IMR-90 (cell line): ENCODE measurements at regions not wholly inside any gene's neighbourhood (a gene's known extent, or its start where the extent isn't known, plus 50 kb on each side); places are given as distances from the start of the nearest gene placed in this dataset.

ENCODE experiments used
- ATAC-seq: fragments of 200-7000 bp; cut with Tn5 transposase; 2 replicates; pipeline ENCODE4 v1.9.1; 2020; ENCODE audit warnings: low read depth, mild to moderate bottlenecking, moderate library complexity
- BruUV-seq: library from RNA; stranded (reverse); fragments of 400-500 nt; replicated peaks from 2 replicates; lab custom pipeline; 2021; lab: Mats Ljungman, UMichigan
- CTCF ChIA-PET: fragments of 300-600 bp; formaldehyde crosslinking; extraction: SDS; loops from one replicate; lab custom pipeline; 2021; ENCODE audit warnings: antibody characterized with exemption; lab: Yijun Ruan, JAX
- POLR2A ChIA-PET: fragments of 300-600 bp; sonication (Branson Sonifier 250); formaldehyde crosslinking; loops from one replicate; lab custom pipeline; 2022; ENCODE audit warnings: antibody characterized with exemption; ENCODE audit not compliant: unreplicated experiment; lab: Charles Lee
- DNase-seq: peaks from one replicate; pipeline ENCODE4 v3.0.0; 2013
- H2AFZ ChIP-seq: replicated peaks from 2 replicates; pipeline ENCODE3; 2013; ENCODE audit warnings: low read length, mild to moderate bottlenecking; ENCODE audit not compliant: poor library complexity
- H2AK5ac ChIP-seq: 2 replicates; pipeline ENCODE4 v1.6.1; 2013; ENCODE audit warnings: low read depth, low read length, inconsistent platforms
- H2AK9ac ChIP-seq: replicated peaks from 2 replicates; pipeline ENCODE3; 2013; ENCODE audit warnings: mild to moderate bottlenecking, low read depth, low read length, moderate library complexity; ENCODE audit not compliant: poor library complexity
- H2BK120ac ChIP-seq: 2 replicates; pipeline ENCODE4 v1.6.1; 2013; ENCODE audit warnings: low read depth, low read length, inconsistent platforms
- H2BK15ac ChIP-seq: 3 replicates; pipeline ENCODE4 v1.6.1; 2013; ENCODE audit warnings: low read depth, low read length, inconsistent platforms
- H2BK20ac ChIP-seq: 2 replicates; pipeline ENCODE4 v1.6.1; 2013; ENCODE audit warnings: low read depth, mild to moderate bottlenecking, inconsistent platforms, low read length, moderate library complexity
- H2BK5ac ChIP-seq: 2 replicates; pipeline ENCODE4 v1.6.1; 2013; ENCODE audit warnings: mild to moderate bottlenecking, low read depth, low read length, inconsistent platforms; ENCODE audit not compliant: poor library complexity, severe bottlenecking
- H3K14ac ChIP-seq: replicated peaks from 2 replicates; pipeline ENCODE4 v1.6.1; 2013; ENCODE audit warnings: low read depth, low read length, inconsistent platforms
- H3K18ac ChIP-seq: 2 replicates; pipeline ENCODE4 v1.6.1; 2013; ENCODE audit warnings: low read depth, low read length, control low read depth
- H3K23ac ChIP-seq: 2 replicates; pipeline ENCODE4 v1.6.1; 2013; ENCODE audit warnings: low read depth, low read length, inconsistent platforms
- H3K27ac ChIP-seq: 2 replicates; pipeline ENCODE4 v1.5.1; 2013; ENCODE audit warnings: mild to moderate bottlenecking, control low read depth, low read length; ENCODE audit not compliant: insufficient read depth
- H3K27me3 ChIP-seq: 2 replicates; pipeline ENCODE4 v1.6.1; 2013; ENCODE audit warnings: low read length; ENCODE audit not compliant: control insufficient read depth, insufficient read depth
- H3K36me3 ChIP-seq: 2 replicates; pipeline ENCODE4 v1.6.1; 2013; ENCODE audit warnings: low read length, mixed read lengths; ENCODE audit not compliant: control insufficient read depth, insufficient read depth
- H3K4ac ChIP-seq: 2 replicates; pipeline ENCODE4 v1.6.1; 2013; ENCODE audit warnings: low read depth, low read length, inconsistent platforms
- H3K4me1 ChIP-seq: 2 replicates; pipeline ENCODE4 v1.6.1; 2013; ENCODE audit warnings: low read length, mixed read lengths; ENCODE audit not compliant: control insufficient read depth, insufficient read depth
- H3K4me2 ChIP-seq: 2 replicates; pipeline ENCODE4 v1.6.1; 2013; ENCODE audit warnings: low read depth, mild to moderate bottlenecking, control low read depth, low read length, moderate library complexity
- H3K4me3 ChIP-seq: 2 replicates; pipeline ENCODE4 v1.5.1; 2013; ENCODE audit warnings: low read depth, mild to moderate bottlenecking, control low read depth, low read length, moderate library complexity; ENCODE audit not compliant: insufficient read depth
- H3K56ac ChIP-seq: 2 replicates; pipeline ENCODE4 v1.6.1; 2013; ENCODE audit warnings: low read length, inconsistent platforms; ENCODE audit not compliant: insufficient read depth; ENCODE audit errors: extremely low read depth
- H3K79me1 ChIP-seq, 2 experiments: 2 replicates each; pipeline ENCODE4 v1.6.1; 2013; ENCODE audit warnings: low read length in 2 of 2, inconsistent platforms in 1 of 2, low read depth in 1 of 2
- H3K9ac ChIP-seq: 2 replicates; pipeline ENCODE4 v1.6.1; 2013; ENCODE audit warnings: low read depth, low read length, control low read depth
- H3K9me1 ChIP-seq: 2 replicates; pipeline ENCODE4 v1.6.1; 2013; ENCODE audit warnings: low read length, inconsistent platforms; ENCODE audit not compliant: insufficient read depth
- H3K9me3 ChIP-seq: 2 replicates; pipeline ENCODE4 v1.6.1; 2013; ENCODE audit warnings: low read length; ENCODE audit not compliant: control insufficient read depth, insufficient read depth
- H4K20me1 ChIP-seq: 2 replicates; pipeline ENCODE4 v1.6.1; 2013; ENCODE audit warnings: low read length, inconsistent platforms; ENCODE audit not compliant: insufficient read depth
- H4K5ac ChIP-seq: 2 replicates; pipeline ENCODE4 v1.6.1; 2013; ENCODE audit warnings: mild to moderate bottlenecking, low read depth, low read length, control low read depth
- H4K8ac ChIP-seq, 2 experiments: 2 replicates each; pipeline ENCODE4 v1.6.1; 2013; ENCODE audit warnings: low read depth in 2 of 2, low read length in 2 of 2, control low read depth in 1 of 2, inconsistent platforms in 1 of 2
- H4K91ac ChIP-seq: 2 replicates; pipeline ENCODE4 v1.6.1; 2013; ENCODE audit warnings: low read depth, low read length, inconsistent platforms; ENCODE audit not compliant: insufficient read depth
- BHLHE40 ChIP-seq: fragments of 150-350 bp; IDR thresholded peaks from 2 replicates; pipeline ENCODE4 v1.6.1; 2016; ENCODE audit warnings: mild to moderate bottlenecking, low read depth, low read length
- CEBPB ChIP-seq: IDR thresholded peaks from 2 replicates; pipeline ENCODE4 v1.6.1; 2012; ENCODE audit warnings: low read depth, low read length, improper control_type of control experiment
- CTCF ChIP-seq: conservative IDR thresholded peaks from 2 replicates; pipeline ENCODE4 v1.5.1; 2012; ENCODE audit warnings: mild to moderate bottlenecking, low read depth, low read length, improper control_type of control experiment
- MAFK ChIP-seq: IDR thresholded peaks from 2 replicates; pipeline ENCODE4 v1.6.1; 2012; ENCODE audit warnings: low read depth, low read length, improper control_type of control experiment
- MAZ ChIP-seq: IDR thresholded peaks from 2 replicates; pipeline ENCODE4 v1.6.1; 2012; ENCODE audit warnings: low read depth, mild to moderate bottlenecking, low read length, improper control_type of control experiment, moderate library complexity, borderline replicate concordance
- MXI1 ChIP-seq: IDR thresholded peaks from 2 replicates; pipeline ENCODE4 v1.6.1; 2012; ENCODE audit warnings: low read depth, mild to moderate bottlenecking, low read length, moderate library complexity, borderline replicate concordance
- POLR2A ChIP-seq: IDR thresholded peaks from 2 replicates; pipeline ENCODE4 v1.6.1; 2012; ENCODE audit warnings: mild to moderate bottlenecking, low read depth, low read length
- RCOR1 ChIP-seq: IDR thresholded peaks from 2 replicates; pipeline ENCODE4 v1.6.1; 2012; ENCODE audit warnings: mild to moderate bottlenecking, low read length, improper control_type of control experiment; ENCODE audit not compliant: insufficient replicate concordance
- RFX5 ChIP-seq: IDR thresholded peaks from 2 replicates; pipeline ENCODE4 v1.8.0; 2012; ENCODE audit warnings: low read depth, mild to moderate bottlenecking, low read length, moderate library complexity
- USF2 ChIP-seq: fragments of 150-350 bp; IDR thresholded peaks from 2 replicates; pipeline ENCODE4 v1.6.1; 2017; ENCODE audit warnings: mild to moderate bottlenecking, antibody characterized with exemption, low read length, low read depth
- WGBS, 2 experiments: methylation state at CpG; one replicate each; pipeline versions ENCODE4 v1.1.5 to v1.1.7; 2013; ENCODE audit warnings: missing lambda C conversion rate in 2 of 2; ENCODE audit not compliant: insufficient read length in 1 of 2; ENCODE audit errors: extremely low coverage in 2 of 2; 5-methylcytosine and 5-hydroxymethylcytosine counted together
- dilution Hi-C: fragments of 300-500 bp; cut with HindIII; formaldehyde crosslinking; loops from one replicate; pipeline ENCODE4 v1.14.3; 2018; ENCODE audit warnings: low sequenced_read_pairs; ENCODE audit not compliant: unreplicated experiment
- in situ Hi-C: fragments of 300-500 bp; cut with MboI; formaldehyde crosslinking; loops from 3 replicates; pipeline ENCODE4 v1.14.3; 2019; ENCODE audit warnings: low sequenced_read_pairs, inconsistent platforms, mixed read lengths
- intact Hi-C: fragments of 100-400 bp; cut with micrococcal nuclease; formaldehyde crosslinking; loops from 2 replicates; pipeline ENCODE4 v1.10.0; 2022
- TF ChIP-seq, protein P1 (sequence below): fragments of 150-350 bp; IDR thresholded peaks from 2 replicates; pipeline ENCODE4 v1.6.1; 2016; ENCODE audit warnings: low read depth, mild to moderate bottlenecking, low read length, moderate library complexity, borderline replicate concordance

DNA sequence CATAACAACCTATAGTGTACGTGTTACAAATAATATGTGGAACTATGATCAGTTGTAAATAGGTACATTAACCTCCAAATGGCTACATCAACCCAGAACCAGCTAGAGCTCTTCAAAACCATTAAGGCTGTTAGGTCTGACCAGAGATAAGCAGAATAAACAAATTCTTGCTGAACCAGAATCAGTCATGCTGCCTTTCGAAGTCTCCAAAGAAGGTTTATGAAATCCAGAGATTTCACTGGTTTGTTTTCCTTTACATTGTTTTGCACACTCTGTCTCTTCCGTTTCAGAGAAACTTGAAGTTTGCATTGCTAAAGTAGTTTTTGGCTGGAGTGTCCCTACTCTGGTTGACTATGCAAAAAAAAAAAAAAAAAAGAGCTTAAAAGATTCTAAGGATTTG lies 177.3 kb upstream of the SLIT2 start:
- no peak overlapping the region for H3K4me2 ChIP-seq
- no peak overlapping the region for H2BK15ac ChIP-seq
- H2AK9ac ChIP-seq, result no peak overlapping the region
- intact Hi-C loops (loop anchor here (10.0 kb wide), 1 partner anchor 170 kb away; no protein-coding TSS in a partner anchor), dilution Hi-C loops (no loop called here), in situ Hi-C loops (no loop called here)
- TF ChIP-seq MXI1 (no peak), RCOR1 (no peak), USF2 (no peak), POLR2A (no peak), MAFK (no peak), RFX5 (no peak), CTCF (no peak), BHLHE40 (no peak), CEBPB (no peak), MAZ (no peak)
- TF ChIP-seq, protein P1, sequence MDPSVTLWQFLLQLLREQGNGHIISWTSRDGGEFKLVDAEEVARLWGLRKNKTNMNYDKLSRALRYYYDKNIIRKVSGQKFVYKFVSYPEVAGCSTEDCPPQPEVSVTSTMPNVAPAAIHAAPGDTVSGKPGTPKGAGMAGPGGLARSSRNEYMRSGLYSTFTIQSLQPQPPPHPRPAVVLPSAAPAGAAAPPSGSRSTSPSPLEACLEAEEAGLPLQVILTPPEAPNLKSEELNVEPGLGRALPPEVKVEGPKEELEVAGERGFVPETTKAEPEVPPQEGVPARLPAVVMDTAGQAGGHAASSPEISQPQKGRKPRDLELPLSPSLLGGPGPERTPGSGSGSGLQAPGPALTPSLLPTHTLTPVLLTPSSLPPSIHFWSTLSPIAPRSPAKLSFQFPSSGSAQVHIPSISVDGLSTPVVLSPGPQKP, result no peak
- CTCF ChIA-PET, result interaction anchor here (0.6 kb wide), 2 partner anchors 28 to 472 kb away, joined by 3 to 4 read pairs; no protein-coding TSS in a partner anchor
- DNase-seq, result peak; percentile 55
- no peak overlapping the region for H4K5ac ChIP-seq
- H4K20me1 ChIP-seq, result no peaks in the 10 kb centered on the region
- H3K4me1 ChIP-seq, result peaks cover 2% of the 10 kb centered on the region; the same call in 1 of the 2 replicates
- no peak overlapping the region for H3K14ac ChIP-seq
- no peak overlapping the region for H3K27ac ChIP-seq
- H3K9ac ChIP-seq, result no peak overlapping the region
- no peak overlapping the region for H2BK20ac ChIP-seq
- H2AFZ ChIP-seq, result no peak overlapping the region
- ATAC-seq, result peak; percentile 78
- H3K18ac ChIP-seq, result no peak overlapping the region
- H2BK5ac ChIP-seq, result no peak overlapping the region
- H2BK120ac ChIP-seq, result no peak overlapping the region
- no peaks in the 10 kb centered on the region for H3K79me1 ChIP-seq
- no peak overlapping the region for H2AK5ac ChIP-seq
- no CpG with 5 or more reads among the region's 3 CpGs for WGBS, 2 experiments
- H3K9me1 ChIP-seq, result no peaks in the 10 kb centered on the region
- no peaks in the 10 kb centered on the region for H3K36me3 ChIP-seq
- no peaks in the 10 kb centered on the region for H3K27me3 ChIP-seq
- no peak overlapping the region for H3K23ac ChIP-seq
- BruUV-seq, result no TSS peak
- H3K9me3 ChIP-seq, result no peaks in the 10 kb centered on the region
- H3K56ac ChIP-seq, result no peak overlapping the region
- no peak overlapping the region for H4K8ac ChIP-seq
- H3K4me3 ChIP-seq, result no peak overlapping the region
- H4K91ac ChIP-seq, result no peak overlapping the region
- no peak overlapping the region for H3K4ac ChIP-seq
- POLR2A ChIA-PET, result no interaction called here
